HL-60 (cell line): ENCODE measurements at regions not wholly inside any gene's neighbourhood (a gene's known extent, or its start where the extent isn't known, plus 50 kb on each side); places are given as distances from the start of the nearest gene placed in this dataset.

Experiments
- CTCF ChIP-seq: IDR thresholded peaks from one replicate; pipeline ENCODE4 v1.5.1; 2011; ENCODE audit warnings: low read length, control low read depth, inconsistent platforms; ENCODE audit not compliant: insufficient read depth
- POLR2AphosphoS5 ChIP-seq: IDR thresholded peaks from 2 replicates; pipeline ENCODE4 v1.6.1; 2012; ENCODE audit warnings: low read depth

- no peak for TF ChIP-seq POLR2AphosphoS5
- no peak for TF ChIP-seq CTCF
Measured at GRCh38 chr7:32170838-32171237, 100.6 kb upstream of the PDE1C start.
